ENCODE measurements at regions not wholly inside any gene's neighbourhood (a gene's known extent, or its start where the extent isn't known, plus 50 kb on each side); places are given as distances from the start of the nearest gene placed in this dataset.
A peak's percentile ranks its signal among the peaks of the same experiment; 100 is the strongest.

DNA sequence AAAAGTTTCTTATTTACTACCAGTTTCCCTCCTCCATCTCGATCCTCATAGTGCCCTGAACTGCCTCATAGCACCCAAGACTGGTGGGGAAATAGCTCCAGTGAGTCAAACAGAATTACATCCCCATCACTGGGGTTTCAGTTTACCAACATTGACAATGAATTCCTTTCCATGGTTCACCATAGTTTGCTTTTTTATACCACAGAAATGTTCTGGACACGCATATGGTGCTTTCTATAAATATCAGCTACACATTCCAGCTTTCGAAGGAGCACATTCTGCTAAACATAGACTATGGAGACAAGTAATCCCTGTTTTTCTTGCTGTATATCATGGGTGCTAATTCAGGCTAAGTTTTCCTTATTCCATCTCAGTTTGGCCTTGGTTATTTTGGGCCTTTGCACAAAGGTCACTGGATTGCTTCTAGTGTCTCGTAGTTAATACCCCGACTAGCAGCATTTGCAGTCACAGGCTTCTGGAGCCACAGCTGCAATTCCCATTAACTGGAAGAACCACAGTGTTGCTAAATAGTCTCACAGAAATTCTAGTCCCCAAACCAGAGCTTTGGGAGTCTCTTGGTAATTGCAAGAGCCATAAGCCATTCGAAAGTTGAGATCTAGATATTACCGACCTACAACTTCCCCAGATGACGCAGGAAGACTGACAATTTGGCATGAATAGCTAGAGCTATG, 53.4 kb upstream of the TRPC3 start:
- Mint-ChIP-seq H3K4me3 (ENCODE audit: unreplicated experiment) (no peak overlapping the region), H3K27me3 (ENCODE audit: low read depth) (peaks cover 20% of the 10 kb centered on the region), H3K4me1 (ENCODE audit: low read depth) (peaks cover 8% of the 10 kb centered on the region), H3K9me3 (ENCODE audit: low read depth) (no peaks in the 10 kb centered on the region), H3K36me3 (ENCODE audit: low read depth) (no peaks in the 10 kb centered on the region), H3K27ac (ENCODE audit: unreplicated experiment) (peak overlapping the region; percentile 43)
- TF ChIP-seq, protein P1, sequence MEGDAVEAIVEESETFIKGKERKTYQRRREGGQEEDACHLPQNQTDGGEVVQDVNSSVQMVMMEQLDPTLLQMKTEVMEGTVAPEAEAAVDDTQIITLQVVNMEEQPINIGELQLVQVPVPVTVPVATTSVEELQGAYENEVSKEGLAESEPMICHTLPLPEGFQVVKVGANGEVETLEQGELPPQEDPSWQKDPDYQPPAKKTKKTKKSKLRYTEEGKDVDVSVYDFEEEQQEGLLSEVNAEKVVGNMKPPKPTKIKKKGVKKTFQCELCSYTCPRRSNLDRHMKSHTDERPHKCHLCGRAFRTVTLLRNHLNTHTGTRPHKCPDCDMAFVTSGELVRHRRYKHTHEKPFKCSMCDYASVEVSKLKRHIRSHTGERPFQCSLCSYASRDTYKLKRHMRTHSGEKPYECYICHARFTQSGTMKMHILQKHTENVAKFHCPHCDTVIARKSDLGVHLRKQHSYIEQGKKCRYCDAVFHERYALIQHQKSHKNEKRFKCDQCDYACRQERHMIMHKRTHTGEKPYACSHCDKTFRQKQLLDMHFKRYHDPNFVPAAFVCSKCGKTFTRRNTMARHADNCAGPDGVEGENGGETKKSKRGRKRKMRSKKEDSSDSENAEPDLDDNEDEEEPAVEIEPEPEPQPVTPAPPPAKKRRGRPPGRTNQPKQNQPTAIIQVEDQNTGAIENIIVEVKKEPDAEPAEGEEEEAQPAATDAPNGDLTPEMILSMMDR (IDR thresholded peaks at IDR 0.05): no peak
- DNase-seq (ENCODE audit: low spot score): no peak

DNA sequence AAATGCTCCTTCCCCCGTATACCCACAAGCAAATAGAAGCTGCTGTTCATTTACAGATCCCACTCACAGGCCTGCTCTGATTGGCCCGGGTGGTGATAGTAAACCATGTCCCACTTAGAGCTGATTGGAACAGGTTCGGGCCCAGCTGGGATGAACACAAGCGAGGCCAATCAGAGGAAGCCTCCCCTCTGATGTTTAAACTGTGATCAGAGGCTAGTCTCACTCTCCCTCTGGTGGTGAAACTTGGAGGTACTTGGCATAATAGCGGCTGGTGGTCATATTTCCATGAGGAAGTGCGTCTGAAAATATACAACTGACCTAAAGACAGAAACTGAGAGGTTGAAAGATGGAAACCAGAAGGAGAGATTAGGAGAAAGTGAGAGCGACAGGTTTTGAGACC, 51.5 kb upstream of the TRPC3 start:
- Mint-ChIP-seq H3K36me3 (ENCODE audit: low read depth) (no peaks in the 10 kb centered on the region), H3K4me1 (ENCODE audit: low read depth) (peaks cover 8% of the 10 kb centered on the region), H3K9me3 (ENCODE audit: low read depth) (no peaks in the 10 kb centered on the region), H3K27ac (ENCODE audit: unreplicated experiment) (no peak overlapping the region), H3K27me3 (ENCODE audit: low read depth) (peaks cover 22% of the 10 kb centered on the region), H3K4me3 (ENCODE audit: unreplicated experiment) (no peak overlapping the region)
- DNase-seq (ENCODE audit: low spot score): no peak
- TF ChIP-seq, protein P1 (IDR thresholded peaks at IDR 0.05): peak; percentile 61
